ENCODE measurements at regions not wholly inside any gene's neighbourhood (a gene's known extent, or its start where the extent isn't known, plus 50 kb on each side); places are given as distances from the start of the nearest gene placed in this dataset.

DNA sequence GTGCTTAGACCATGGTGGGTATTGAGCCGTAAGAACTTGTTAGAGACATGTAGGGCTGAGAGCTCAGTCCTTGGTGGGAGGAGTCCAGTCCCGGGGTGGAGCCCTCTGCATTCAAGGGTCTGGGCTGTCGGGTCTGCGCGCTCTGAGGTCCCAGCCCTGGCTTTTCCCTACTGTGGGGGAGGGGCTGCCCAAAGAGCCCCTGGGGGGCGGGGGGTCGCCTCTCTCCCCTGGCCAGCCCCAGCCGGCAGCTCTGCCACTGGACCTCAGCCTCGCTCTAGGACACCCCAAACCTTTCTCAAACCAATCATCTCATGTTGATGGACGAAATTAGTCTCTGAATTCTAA lies 1006.4 kb downstream of the BRD1 start:
- ATAC-seq (no peak), DNase-seq (ENCODE audit: low spot score) (no peak)
- no peaks in the 10 kb centered on the region for H3K36me3 Mint-ChIP-seq (ENCODE audit: low read depth)
- H4K20me1 ChIP-seq (replicated peaks; ENCODE audit: insufficient read depth): no peaks in the 10 kb centered on the region
- TF ChIP-seq CREB1 (CRISPR knock-in tag; IDR thresholded peaks at IDR 0.05; ENCODE audit: low read depth): no peak
- TF ChIP-seq STAT1 (IDR thresholded peaks at IDR 0.05; ENCODE audit: unreplicated experiment): no peak
- no peak for TF ChIP-seq POLR2AphosphoS5 (IDR thresholded peaks at IDR 0.05; ENCODE audit: low read depth)
- no peak for TF ChIP-seq JUNB (IDR thresholded peaks at IDR 0.05; ENCODE audit: unreplicated experiment)
- TF ChIP-seq ZNF462 (CRISPR knock-in tag; IDR thresholded peaks at IDR 0.05): no peak
- no peak for TF ChIP-seq ZNF114 (CRISPR knock-in tag; IDR thresholded peaks at IDR 0.05)
- no peak for TF ChIP-seq ETS1 (IDR thresholded peaks at IDR 0.05)
- no peak for TF ChIP-seq ZNF331 (CRISPR knock-in tag; IDR thresholded peaks at IDR 0.05; ENCODE audit: low read depth)
- TF ChIP-seq REST (IDR thresholded peaks at IDR 0.05; ENCODE audit: unreplicated experiment): no peak
- TF ChIP-seq, protein P1, sequence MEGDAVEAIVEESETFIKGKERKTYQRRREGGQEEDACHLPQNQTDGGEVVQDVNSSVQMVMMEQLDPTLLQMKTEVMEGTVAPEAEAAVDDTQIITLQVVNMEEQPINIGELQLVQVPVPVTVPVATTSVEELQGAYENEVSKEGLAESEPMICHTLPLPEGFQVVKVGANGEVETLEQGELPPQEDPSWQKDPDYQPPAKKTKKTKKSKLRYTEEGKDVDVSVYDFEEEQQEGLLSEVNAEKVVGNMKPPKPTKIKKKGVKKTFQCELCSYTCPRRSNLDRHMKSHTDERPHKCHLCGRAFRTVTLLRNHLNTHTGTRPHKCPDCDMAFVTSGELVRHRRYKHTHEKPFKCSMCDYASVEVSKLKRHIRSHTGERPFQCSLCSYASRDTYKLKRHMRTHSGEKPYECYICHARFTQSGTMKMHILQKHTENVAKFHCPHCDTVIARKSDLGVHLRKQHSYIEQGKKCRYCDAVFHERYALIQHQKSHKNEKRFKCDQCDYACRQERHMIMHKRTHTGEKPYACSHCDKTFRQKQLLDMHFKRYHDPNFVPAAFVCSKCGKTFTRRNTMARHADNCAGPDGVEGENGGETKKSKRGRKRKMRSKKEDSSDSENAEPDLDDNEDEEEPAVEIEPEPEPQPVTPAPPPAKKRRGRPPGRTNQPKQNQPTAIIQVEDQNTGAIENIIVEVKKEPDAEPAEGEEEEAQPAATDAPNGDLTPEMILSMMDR (conservative IDR thresholded peaks at IDR 0.05; ENCODE audit: low read depth in 2 of 2): no peak
- no peak for TF ChIP-seq EZH2phosphoT487 (IDR thresholded peaks at IDR 0.05; ENCODE audit: unreplicated experiment)
- TF ChIP-seq EZH2 (IDR thresholded peaks at IDR 0.05; ENCODE audit: low read depth, unreplicated experiment): no peak
- no peak for TF ChIP-seq NANOG (IDR thresholded peaks at IDR 0.05; ENCODE audit: borderline replicate concordance)
- H3K4me2 ChIP-seq: no peak overlapping the region
- no peak overlapping the region for H3K27ac Mint-ChIP-seq
- 0 out of 2 replicates have a peak, but pooled peaks cover 3% of the 10 kb centered on the region for H3K36me3 ChIP-seq (ENCODE audit: insufficient read depth)
- no peaks in the 10 kb centered on the region for H3K9me2 ChIP-seq (ENCODE audit: insufficient read depth)
- H3K27me3 ChIP-seq (ENCODE audit: insufficient read depth): no peaks in the 10 kb centered on the region
- H3K27me3 Mint-ChIP-seq (ENCODE audit: insufficient read depth, low read depth, poor library complexity): peaks cover 4% of the 10 kb centered on the region
- H3F3A ChIP-seq (replicated peaks; ENCODE audit: low read depth): no peaks in the 10 kb centered on the region
- H3K4me1 ChIP-seq (ENCODE audit: insufficient read depth): no peaks in the 10 kb centered on the region
- no peaks in the 10 kb centered on the region for H3K79me2 ChIP-seq (replicated peaks; ENCODE audit: insufficient read depth)
- H3K4me1 Mint-ChIP-seq: peaks cover 6% of the 10 kb centered on the region; the same call in 2 of the 3 replicates
- H3K4me3 ChIP-seq: no peak overlapping the region
- H3K27ac ChIP-seq (ENCODE audit: low read depth): no peak overlapping the region
- no peak overlapping the region for H2AFZ ChIP-seq
- no peak overlapping the region for H3K4me3 Mint-ChIP-seq
- H3K9me3 Mint-ChIP-seq: no peaks in the 10 kb centered on the region

All from GM23338 (cell line).